ENCODE measurements at regions not wholly inside any gene's neighbourhood (a gene's known extent, or its start where the extent isn't known, plus 50 kb on each side); places are given as distances from the start of the nearest gene placed in this dataset.
A peak's percentile ranks its signal among the peaks of the same experiment; 100 is the strongest.
"Not testable (repeated sequence)": the region's sequence is repeated elsewhere in the genome, so short reads cannot be mapped to it uniquely, and the experiment has no call there.

- DNase-seq (ENCODE audit: low spot score), result no peak
- intact Hi-C loops (cut with DNase I), result no loop called here
These were observed 334.7 kb downstream of the BCKDHB start for GRCh38 chr6:80441131-80441530.

DNA sequence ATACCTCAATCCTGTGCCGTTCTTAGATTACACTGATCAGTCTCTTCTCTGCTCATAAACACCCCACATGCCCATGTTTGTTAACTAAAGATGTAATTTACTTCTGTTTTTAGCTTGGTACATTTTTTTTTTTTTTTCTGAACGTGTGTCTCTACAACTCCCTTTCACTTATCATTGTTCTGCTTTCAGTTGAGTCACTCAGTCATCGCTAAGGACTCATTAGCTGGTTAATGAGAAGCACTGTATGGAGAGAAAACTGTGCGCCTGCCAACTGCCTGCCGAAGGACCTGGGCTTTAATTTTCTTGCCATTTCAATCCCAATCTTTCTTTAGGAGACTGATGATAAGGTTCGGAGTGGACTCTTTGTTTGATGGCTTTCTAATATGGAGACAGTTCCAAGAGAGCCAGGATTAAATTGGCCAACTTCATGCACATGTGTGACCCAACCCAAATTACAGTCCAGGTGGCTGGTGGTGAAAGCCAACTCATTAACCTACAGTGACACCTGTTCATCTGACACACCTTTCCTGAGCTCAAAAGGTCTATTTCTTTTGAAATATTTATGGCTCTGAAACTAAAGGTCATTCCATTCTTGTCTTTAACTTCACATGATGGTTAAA, 334.1 kb downstream of the BCKDHB start:
- intact Hi-C loops (cut with DNase I), result no loop called here
- DNase-seq (ENCODE audit: low spot score), result no peak

DNA sequence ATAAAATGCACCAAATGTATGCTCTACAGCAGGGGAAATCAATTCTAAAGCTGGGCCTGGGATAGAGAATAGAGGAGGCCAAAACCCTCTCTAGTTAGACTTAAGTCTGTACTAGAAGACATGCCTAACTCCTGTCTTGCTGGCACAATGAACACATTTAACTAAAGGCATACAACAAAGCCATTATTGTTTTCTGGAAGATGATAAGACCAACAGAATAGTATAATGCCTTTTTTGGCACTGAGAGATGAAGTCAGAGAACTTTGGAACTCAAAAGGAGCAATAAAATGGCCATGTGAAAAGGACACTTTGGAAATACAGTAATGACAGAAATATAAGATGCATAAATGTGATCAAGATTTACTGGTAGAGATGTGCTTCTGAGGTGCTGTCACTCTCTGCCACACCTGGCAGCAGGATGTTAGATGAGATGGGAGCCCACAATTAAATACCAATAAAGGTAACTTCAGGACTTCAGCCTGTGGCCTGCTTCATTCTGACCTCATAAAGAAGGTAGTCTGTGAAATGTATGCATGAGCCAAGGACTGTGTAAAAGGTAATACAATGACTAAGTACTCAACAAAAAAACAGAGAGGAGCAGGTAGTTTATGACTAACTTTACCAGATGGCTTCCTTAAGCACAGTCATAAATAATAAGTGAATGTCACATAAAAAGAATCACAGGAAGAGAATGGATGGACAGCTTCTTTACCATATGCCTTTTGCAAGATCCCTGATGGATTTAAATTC, 333.4 kb downstream of the BCKDHB start:
- intact Hi-C loops (cut with DNase I), result no loop called here
- DNase-seq (ENCODE audit: low spot score), result no peak

DNA sequence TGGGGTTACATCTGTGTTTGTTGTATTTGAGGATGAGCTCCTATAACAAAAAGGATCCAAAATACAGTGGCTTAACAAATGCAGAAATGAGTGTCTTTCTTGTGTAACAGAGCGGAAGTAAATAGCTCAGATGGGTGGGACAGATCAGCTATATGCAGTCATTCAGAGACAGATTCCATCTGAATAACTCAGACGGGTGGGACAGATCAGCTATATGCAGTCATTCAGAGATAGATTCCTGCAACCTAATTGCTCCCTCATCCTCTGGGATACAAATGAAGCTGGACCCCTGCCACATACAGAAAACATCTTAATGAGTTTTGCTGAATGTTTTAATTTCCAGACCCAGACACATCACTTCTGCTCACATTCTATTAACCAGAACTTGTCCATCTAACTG, 332.3 kb downstream of the BCKDHB start:
- DNase-seq (ENCODE audit: low spot score), result no peak
- intact Hi-C loops (cut with DNase I), result no loop called here

GRCh38 chr6:80437801-80438200, 331.3 kb downstream of the BCKDHB start:
- intact Hi-C loops (cut with DNase I), result no loop called here
- no peak for DNase-seq (ENCODE audit: low spot score)

DNA sequence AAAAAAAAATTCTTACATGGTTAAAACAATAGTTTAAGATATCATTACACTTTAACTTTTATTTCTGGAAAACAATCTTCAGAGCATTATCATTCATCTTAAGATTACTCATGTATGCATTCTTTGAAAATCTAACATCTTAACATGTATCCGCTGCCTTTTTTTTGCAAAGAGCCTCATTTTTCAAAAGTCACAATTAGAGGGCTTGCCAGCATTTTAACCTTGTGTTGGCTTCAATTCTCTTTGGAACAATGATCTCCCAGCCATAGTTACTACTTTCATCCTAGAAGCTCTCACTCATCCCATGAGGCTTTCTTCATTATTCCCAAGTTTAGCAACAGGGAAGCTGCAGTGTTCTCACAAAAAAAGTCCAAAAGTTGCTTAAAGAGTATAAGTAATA, 330.8 kb downstream of the BCKDHB start:
- intact Hi-C loops (cut with DNase I), result no loop called here
- no peak for DNase-seq (ENCODE audit: low spot score)

- intact Hi-C loops (cut with DNase I), result no loop called here
- DNase-seq (ENCODE audit: low spot score), result no peak
These were observed 330.2 kb downstream of the BCKDHB start for GRCh38 chr6:80436663-80437062.

DNA sequence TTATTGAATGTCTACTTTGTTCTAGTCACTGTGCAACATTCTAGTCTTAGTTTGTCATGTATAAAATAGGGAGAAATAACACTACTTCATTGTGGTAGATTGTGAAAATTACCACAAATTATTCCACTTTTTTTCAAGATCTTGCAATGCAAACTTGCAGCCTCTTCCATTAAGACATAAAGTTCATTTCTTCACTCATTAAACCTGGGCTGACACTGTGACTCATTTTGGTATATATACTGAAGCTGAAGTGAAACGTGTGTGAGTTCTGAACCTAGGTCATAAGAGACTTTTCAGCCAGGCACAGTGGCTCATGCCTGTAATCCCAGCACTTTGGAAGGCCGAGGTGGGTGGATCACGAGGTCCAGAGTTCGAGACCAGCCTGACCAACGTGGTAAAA, 329.0 kb downstream of the BCKDHB start:
- intact Hi-C loops (cut with DNase I), result no loop called here
- no peak for DNase-seq (ENCODE audit: low spot score)

DNA sequence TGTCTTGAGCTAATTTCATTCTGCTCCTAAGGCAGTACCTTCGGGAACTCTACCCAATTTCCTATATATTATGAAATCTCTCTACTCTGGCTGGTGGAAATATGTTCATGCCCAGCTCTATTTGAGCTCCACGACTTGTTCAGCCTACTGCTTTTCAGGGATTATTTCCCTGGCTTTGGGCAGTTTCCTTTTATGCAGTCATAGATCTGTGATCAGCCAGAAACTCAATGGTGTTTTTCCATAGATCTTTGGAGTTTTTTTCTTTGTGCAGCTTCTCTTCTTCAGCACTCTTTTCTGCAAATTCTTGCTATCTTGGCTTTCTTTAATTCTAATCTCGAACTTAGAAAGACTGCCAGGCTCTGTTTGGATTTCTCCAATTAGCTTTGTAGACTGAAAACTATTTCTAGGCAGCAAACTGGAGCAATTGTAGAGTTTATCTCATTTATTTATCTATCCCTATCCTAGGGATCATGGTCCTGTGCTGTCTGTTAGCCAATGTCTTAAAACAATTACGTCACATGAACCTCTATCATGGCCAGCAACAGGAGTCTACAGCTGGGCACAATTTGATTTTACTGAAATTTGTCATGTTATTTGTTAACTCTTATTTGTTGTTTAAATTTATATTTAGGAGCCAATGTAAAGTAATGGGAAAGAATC, 328.4 kb downstream of the BCKDHB start:
- no peak for DNase-seq (ENCODE audit: low spot score)
- intact Hi-C loops (cut with DNase I), result no loop called here

GRCh38 chr6:80433673-80434025, 327.2 kb downstream of the BCKDHB start:
- intact Hi-C loops (cut with DNase I), result no loop called here
- no peak for DNase-seq (ENCODE audit: low spot score)

- intact Hi-C loops (cut with DNase I), result no loop called here
- DNase-seq (ENCODE audit: low spot score), result no peak
These were observed 326.7 kb downstream of the BCKDHB start for GRCh38 chr6:80433010-80433672.

DNA sequence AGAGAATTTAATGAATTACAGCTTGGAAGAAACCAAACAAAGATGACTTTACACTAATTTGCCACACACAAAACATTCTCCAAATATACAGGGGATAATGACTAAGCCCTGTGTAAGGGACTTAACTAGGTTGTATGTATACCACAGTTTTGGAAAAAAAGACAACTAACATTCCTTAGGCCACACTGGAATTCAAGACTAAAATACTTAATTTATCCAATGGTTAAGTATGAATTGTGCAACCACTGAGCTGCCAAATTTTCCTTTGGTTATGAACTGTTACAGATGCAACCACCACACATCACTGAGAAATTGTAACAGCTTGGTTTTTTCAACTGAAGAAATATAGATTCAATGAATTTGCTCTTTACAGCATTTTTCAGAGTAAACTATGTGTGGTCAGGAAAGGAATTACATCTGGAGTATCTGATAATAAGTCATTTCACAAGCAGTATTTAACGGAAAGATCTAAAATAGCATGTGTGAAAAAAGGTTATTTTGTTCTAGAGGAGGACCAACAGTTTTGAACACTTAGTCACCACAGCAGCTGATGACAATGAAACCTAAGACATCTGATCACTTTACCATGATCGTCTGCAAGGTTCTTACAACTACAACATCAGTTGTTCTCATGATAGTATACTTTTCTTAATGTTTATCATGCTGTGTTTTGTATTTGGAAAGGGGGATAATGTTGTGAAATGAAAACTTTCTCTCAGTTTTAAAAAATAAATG, 318.8 kb downstream of the BCKDHB start:
- intact Hi-C loops (cut with DNase I), result loop anchor here in 1 of 2 donors (10.0 kb wide), 1 partner anchor 50 kb away; no protein-coding TSS in a partner anchor
- no peak for DNase-seq (ENCODE audit: low spot score)

DNA sequence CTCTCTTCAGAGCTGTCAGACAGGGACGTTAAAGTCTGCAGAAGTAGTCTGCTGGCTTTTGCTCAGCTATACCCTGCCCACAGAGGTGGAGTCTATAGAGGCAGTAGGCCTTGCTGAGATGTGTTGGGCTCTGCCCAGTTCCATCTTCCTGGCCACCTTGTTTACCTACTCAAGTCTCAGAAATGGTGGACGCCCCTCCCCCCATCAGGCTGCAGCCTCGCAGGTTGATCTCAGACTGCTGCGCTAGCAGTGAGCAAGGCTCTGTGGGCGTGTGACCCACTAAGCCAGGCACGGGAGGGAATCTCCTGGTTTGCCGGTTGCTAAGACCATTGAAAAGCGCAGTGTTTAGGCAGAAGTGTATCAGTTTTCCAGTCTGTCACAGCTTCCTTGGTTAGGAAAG, 305.0 kb downstream of the BCKDHB start:
- peak; percentile 50 for DNase-seq (ENCODE audit: low spot score)
- intact Hi-C loops (cut with DNase I), result no loop called here

DNA sequence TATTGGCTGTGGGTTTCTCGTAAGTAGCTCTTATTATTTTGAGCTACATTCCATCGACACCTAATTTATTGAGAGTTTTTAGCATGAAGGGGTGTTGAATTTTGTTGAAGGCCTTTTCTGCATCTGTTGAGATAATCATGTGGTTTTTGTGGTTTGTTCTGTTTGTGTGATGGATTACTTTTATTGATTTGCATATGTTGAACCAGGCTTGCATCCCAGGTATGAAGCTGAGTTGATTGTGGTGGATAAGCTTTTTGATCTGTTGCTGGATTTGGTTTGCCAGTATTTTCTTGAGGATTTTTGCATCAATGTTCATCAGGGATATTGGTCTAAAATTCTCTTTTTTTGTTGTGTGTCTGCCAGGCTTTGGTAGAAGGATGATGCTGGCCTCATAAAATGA, 301.5 kb downstream of the BCKDHB start:
- intact Hi-C loops (cut with DNase I); DNase-seq (ENCODE audit: low spot score): not testable (repeated sequence)

DNA sequence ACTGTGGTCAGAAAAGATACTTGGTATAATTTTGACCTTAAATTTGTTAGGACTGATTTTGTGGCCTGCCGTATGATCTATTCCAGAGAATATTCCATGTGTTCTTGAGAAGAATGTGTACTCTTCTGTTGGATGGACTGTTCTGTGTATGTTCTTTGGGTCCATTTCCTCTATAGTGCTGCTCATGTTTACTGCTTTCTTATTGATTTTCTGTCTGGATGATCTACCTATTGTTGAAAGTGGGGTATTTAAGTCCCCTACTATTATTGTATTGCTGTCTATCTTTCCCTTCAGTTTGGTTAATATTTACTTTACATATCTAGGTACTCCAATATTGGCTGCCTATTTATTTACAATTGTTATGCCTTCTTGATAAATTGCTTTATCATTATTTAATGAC, 298.4 kb downstream of the BCKDHB start:
- no peak for DNase-seq (ENCODE audit: low spot score)
- intact Hi-C loops (cut with DNase I), result no loop called here

- intact Hi-C loops (cut with DNase I), result no loop called here
- DNase-seq (ENCODE audit: low spot score), result no peak
These were observed 296.9 kb downstream of the BCKDHB start for GRCh38 chr6:80403365-80403764.

- no peak for DNase-seq (ENCODE audit: low spot score)
- intact Hi-C loops (cut with DNase I), result no loop called here
These were observed 295.8 kb downstream of the BCKDHB start for GRCh38 chr6:80402266-80402665.
